DOHH2 (cell line): ENCODE measurements at regions not wholly inside any gene's neighbourhood (a gene's known extent, or its start where the extent isn't known, plus 50 kb on each side); places are given as distances from the start of the nearest gene placed in this dataset.
A peak's percentile ranks its signal among the peaks of the same experiment; 100 is the strongest.

Experiments used
- CTCF ChIP-seq: fragments of 200-600 bp; sonication (generic); IDR thresholded peaks from one replicate; pipeline ENCODE4 v1.5.1; 2014; ENCODE audit warnings: antibody characterized with exemption, mild to moderate bottlenecking, low read depth, low read length; ENCODE audit not compliant: poor library complexity, severe bottlenecking
- EZH2phosphoT487 ChIP-seq: fragments of 200-600 bp; sonication (generic); IDR thresholded peaks from 2 replicates; pipeline ENCODE4 v1.6.1; 2017; ENCODE audit warnings: borderline replicate concordance, mild to moderate bottlenecking, antibody characterized with exemption, low read length, moderate library complexity, mixed read lengths

- TF ChIP-seq EZH2phosphoT487 (no peak), CTCF (peak; percentile 21)
These were observed 286.3 kb upstream of the ROBO2 start for GRCh38 chr3:76753599-76753998.
